PFSK-1 (cell line): ENCODE measurements at regions not wholly inside any gene's neighbourhood (a gene's known extent, or its start where the extent isn't known, plus 50 kb on each side); places are given as distances from the start of the nearest gene placed in this dataset.

Experiments used
- FOXP2 ChIP-seq: optimal IDR thresholded peaks from 2 replicates; pipeline ENCODE3; 2011; ENCODE audit warnings: borderline replicate concordance, control low read depth, inconsistent platforms; ENCODE audit not compliant: insufficient read depth; ENCODE audit errors: extremely low read length, extremely low read depth
- POLR2AphosphoS5 ChIP-seq: IDR thresholded peaks from 2 replicates; pipeline ENCODE4 v1.6.1; 2012; ENCODE audit warnings: low read depth, mild to moderate bottlenecking, control low read depth, low read length, moderate library complexity
- REST ChIP-seq, 2 experiments: IDR thresholded peaks; 2 replicates each; pipeline versions ENCODE4 v1.6.1 to v1.8.0; 2011 to 2012; ENCODE audit warnings: low read depth in 2 of 2, low read length in 2 of 2, control low read depth in 1 of 2, inconsistent platforms in 1 of 2, mild to moderate bottlenecking in 1 of 2, moderate library complexity in 1 of 2; ENCODE audit not compliant: insufficient read depth in 1 of 2
- SIN3A ChIP-seq: IDR thresholded peaks from 2 replicates; pipeline ENCODE4 v1.6.1; 2012; ENCODE audit warnings: mild to moderate bottlenecking, low read length, moderate library complexity, borderline replicate concordance; ENCODE audit not compliant: insufficient read depth
- TAF1 ChIP-seq: IDR thresholded peaks from 2 replicates; pipeline ENCODE4 v1.6.1; 2012; ENCODE audit warnings: low read length, control low read depth, borderline replicate concordance; ENCODE audit not compliant: insufficient read depth

GRCh38 chr3:144151983-144152382 is 180.4 kb downstream of the DIPK2A start:
- TF ChIP-seq REST (IDR thresholded peaks at IDR 0.05; ENCODE audit: insufficient read depth in 1 of 2, low read depth in 2 of 2, low read length in 2 of 2) (no peak), FOXP2 (no peak), POLR2AphosphoS5 (no peak), TAF1 (no peak), SIN3A (no peak)

DNA sequence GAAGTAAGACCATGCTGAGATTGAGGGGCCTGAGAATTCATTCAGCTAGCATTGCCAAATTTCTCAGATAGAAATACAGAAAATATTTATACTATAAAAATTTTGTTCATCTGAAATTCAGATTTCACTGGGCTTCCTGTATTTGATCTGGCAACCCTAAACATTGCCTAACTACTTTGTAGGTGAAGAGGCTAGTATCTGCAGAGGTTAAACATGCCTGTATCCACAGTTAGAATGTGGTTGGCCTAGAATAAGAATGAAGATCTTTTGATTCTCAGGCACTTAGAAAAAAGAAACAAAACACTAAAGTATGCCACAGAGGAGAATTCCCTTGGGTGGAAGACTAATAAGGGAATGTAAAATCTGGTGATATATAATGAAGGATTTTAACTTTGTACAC is 189.0 kb downstream of the DIPK2A start:
- no peak for TF ChIP-seq TAF1
- no peak for TF ChIP-seq REST (IDR thresholded peaks at IDR 0.05; ENCODE audit: insufficient read depth in 1 of 2, low read depth in 2 of 2, low read length in 2 of 2)
- TF ChIP-seq POLR2AphosphoS5: no peak
- no peak for TF ChIP-seq FOXP2
- no peak for TF ChIP-seq SIN3A

DNA sequence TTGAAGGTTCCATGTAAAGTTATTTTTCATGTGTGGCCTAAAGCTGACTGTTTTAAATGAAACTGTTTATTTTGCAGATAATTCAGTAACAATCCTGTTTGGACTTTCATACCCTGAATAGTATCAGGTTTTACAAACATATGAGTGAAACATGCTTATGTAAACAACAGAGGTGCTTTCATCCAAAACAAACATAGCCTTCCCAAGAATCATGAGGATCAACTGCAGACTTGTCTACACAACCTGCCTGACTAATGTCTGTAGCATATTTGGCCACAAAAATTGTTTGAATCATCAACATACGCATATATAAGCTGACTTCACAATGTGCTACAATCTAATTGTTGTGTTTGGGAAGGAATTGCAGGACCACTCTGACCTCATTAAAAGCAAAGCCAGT is 190.4 kb downstream of the DIPK2A start:
- no peak for TF ChIP-seq REST (IDR thresholded peaks at IDR 0.05; ENCODE audit: insufficient read depth in 1 of 2, low read depth in 2 of 2, low read length in 2 of 2)
- TF ChIP-seq FOXP2: no peak
- no peak for TF ChIP-seq SIN3A

DNA sequence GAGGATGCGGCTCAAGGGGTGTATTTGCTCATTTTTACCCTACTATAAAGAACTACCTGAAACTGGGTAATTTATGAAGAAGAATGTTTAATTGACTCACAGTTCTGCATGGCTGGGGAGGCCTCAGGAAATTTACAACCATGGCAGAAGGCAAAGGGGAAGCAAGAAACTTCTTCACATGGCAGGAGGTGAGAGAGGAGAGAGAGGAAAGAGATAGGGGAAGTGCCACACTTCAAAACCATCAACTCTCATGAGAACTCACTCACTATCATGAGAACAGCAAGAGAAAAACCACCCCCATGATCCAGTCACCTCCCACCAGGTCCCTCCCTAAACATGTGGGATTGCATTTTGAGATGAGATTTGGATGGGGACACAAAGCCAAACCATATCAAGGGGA is 192.7 kb downstream of the DIPK2A start:
- TF ChIP-seq POLR2AphosphoS5 (no peak), TAF1 (no peak), REST (IDR thresholded peaks at IDR 0.05; ENCODE audit: insufficient read depth in 1 of 2, low read depth in 2 of 2, low read length in 2 of 2) (no peak), SIN3A (no peak), FOXP2 (no peak)

DNA sequence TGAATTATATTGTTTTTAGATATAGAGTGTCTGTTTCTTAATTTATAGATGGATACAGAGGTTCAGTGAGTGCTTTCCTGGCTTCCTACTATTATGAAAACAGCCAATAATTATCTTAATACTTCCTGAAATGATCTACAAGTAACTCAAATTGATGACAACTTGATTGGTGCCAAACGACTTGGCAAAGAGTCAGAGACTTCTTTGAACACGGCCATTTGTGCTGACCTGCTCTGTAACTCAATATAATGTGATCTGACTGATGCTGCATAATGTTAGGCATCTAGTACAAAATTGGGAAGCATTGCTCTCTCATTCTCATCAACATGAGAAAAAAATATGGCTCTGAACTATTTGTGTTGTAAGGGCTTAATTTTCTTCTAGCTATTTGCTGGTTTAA is 193.9 kb downstream of the DIPK2A start:
- TF ChIP-seq SIN3A (no peak), FOXP2 (no peak), POLR2AphosphoS5 (no peak), TAF1 (no peak), REST (IDR thresholded peaks at IDR 0.05; ENCODE audit: insufficient read depth in 1 of 2, low read depth in 2 of 2, low read length in 2 of 2) (no peak)
